HL-60 (cell line): ENCODE measurements at regions not wholly inside any gene's neighbourhood (a gene's known extent, or its start where the extent isn't known, plus 50 kb on each side); places are given as distances from the start of the nearest gene placed in this dataset.

Experiments used
- DNase-seq, 2 experiments: peaks; one replicate each; pipeline ENCODE4 v3.0.0-alpha.2; 2010 to 2020; ENCODE audit warnings: low read depth in 1 of 2, low spot score in 1 of 2
- H3K27ac ChIP-seq: fragments of 250-450 bp; sonication (Bioruptor Pico); replicated peaks from 2 replicates; pipeline ENCODE4 v1.5.1; 2020; ENCODE audit warnings: mild to moderate bottlenecking, moderate library complexity
- H3K27me3 ChIP-seq: fragments of 250-450 bp; sonication (Bioruptor Pico); 2 replicates; pipeline ENCODE4 v1.5.1; 2021; ENCODE audit warnings: mild to moderate bottlenecking, moderate library complexity; ENCODE audit not compliant: insufficient read depth, poor library complexity, severe bottlenecking
- H3K4me3 ChIP-seq: replicated peaks from 2 replicates; pipeline ENCODE4 v1.5.1; 2011; ENCODE audit warnings: mild to moderate bottlenecking, control low read depth, low read length; ENCODE audit not compliant: insufficient read depth
- CTCF ChIP-seq: IDR thresholded peaks from one replicate; pipeline ENCODE4 v1.5.1; 2011; ENCODE audit warnings: low read length, control low read depth, inconsistent platforms; ENCODE audit not compliant: insufficient read depth
- GABPA ChIP-seq: IDR thresholded peaks from 2 replicates; pipeline ENCODE4 v1.6.1; 2012; ENCODE audit warnings: low read depth
- POLR2AphosphoS5 ChIP-seq: IDR thresholded peaks from 2 replicates; pipeline ENCODE4 v1.6.1; 2012; ENCODE audit warnings: low read depth
- REST ChIP-seq: IDR thresholded peaks from 2 replicates; pipeline ENCODE4 v1.6.1; 2012; ENCODE audit warnings: low read depth; ENCODE audit not compliant: insufficient replicate concordance
- SPI1 ChIP-seq: IDR thresholded peaks from 2 replicates; pipeline ENCODE4 v1.6.1; 2012; ENCODE audit warnings: low read depth, mild to moderate bottlenecking, borderline replicate concordance

- TF ChIP-seq SPI1 (no peak), CTCF (no peak)
- Histone ChIP-seq H3K4me3 (no peak overlapping the region), H3K27ac (no peak overlapping the region), H3K27me3 (no peaks in the 10 kb centered on the region)
- DNase-seq, result no peak
These were observed 283.1 kb upstream of the MAOA start for GRCh38 chrX:43373032-43373431.

- TF ChIP-seq SPI1 (no peak), CTCF (no peak), GABPA (no peak), REST (no peak), POLR2AphosphoS5 (no peak)
- Histone ChIP-seq H3K4me3 (no peak overlapping the region), H3K27me3 (no peaks in the 10 kb centered on the region), H3K27ac (no peak overlapping the region)
- no peak for DNase-seq
These were observed 281.0 kb upstream of the MAOA start for GRCh38 chrX:43375136-43375535.

GRCh38 chrX:43380704-43381103, 275.4 kb upstream of the MAOA start:
- TF ChIP-seq GABPA (no peak), REST (no peak), CTCF (no peak), SPI1 (no peak), POLR2AphosphoS5 (no peak)
- no peak for DNase-seq

GRCh38 chrX:43386875-43387274, 269.2 kb upstream of the MAOA start:
- Histone ChIP-seq H3K4me3 (no peak overlapping the region), H3K27ac (no peak overlapping the region), H3K27me3 (no peaks in the 10 kb centered on the region)
- TF ChIP-seq REST (no peak), SPI1 (no peak), GABPA (no peak), CTCF (no peak), POLR2AphosphoS5 (no peak)
- no peak for DNase-seq

More at GRCh38 chrX:43380704-43381103, 275.4 kb upstream of the MAOA start:
- Histone ChIP-seq H3K27ac (no peak overlapping the region), H3K27me3 (no peaks in the 10 kb centered on the region), H3K4me3 (no peak overlapping the region)
